Esophagus muscularis mucosa (tissue), 3 donors: ENCODE measurements at regions not wholly inside any gene's neighbourhood (a gene's known extent, or its start where the extent isn't known, plus 50 kb on each side); places are given as distances from the start of the nearest gene placed in this dataset.

Experiments
- POLR2AphosphoS5 ChIP-seq, 2 donors: sonication (generic); formaldehyde crosslinking; IDR thresholded peaks; one replicate each; pipeline ENCODE4 v1.6.1; 2017; ENCODE audit warnings: antibody characterized with exemption in 2 of 2
- TF ChIP-seq, protein P1 (sequence below), 3 experiments: fragments of 200-600 bp in 2 of 3; fragments of 450-650 bp in 1 of 3; sonication (generic) in 2 of 3; IDR thresholded peaks; one replicate each; pipeline ENCODE4 v1.5.1; 2017 to 2019; ENCODE audit warnings: antibody characterized with exemption in 3 of 3, mild to moderate bottlenecking in 2 of 3, moderate library complexity in 1 of 3

DNA sequence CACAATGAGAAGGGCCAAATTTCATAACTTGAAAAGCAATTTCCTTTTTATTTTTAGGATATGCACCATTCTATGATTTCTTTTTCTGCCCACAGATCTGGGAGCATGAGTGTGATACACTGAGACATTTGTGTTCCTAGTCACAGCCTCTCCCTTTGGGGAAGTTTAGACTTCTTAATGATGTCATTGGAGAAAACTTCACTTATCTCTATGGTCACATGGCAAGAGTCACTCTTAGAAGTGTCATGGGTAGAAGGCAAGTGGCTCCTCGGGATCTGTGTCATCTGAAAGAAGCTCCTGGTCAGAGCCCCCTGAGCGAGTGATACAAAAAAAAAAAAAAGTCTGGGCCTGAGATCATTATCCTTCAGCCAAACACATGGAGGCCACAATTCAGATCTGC is 62.5 kb upstream of the LGALSL start:
- TF ChIP-seq, protein P1, sequence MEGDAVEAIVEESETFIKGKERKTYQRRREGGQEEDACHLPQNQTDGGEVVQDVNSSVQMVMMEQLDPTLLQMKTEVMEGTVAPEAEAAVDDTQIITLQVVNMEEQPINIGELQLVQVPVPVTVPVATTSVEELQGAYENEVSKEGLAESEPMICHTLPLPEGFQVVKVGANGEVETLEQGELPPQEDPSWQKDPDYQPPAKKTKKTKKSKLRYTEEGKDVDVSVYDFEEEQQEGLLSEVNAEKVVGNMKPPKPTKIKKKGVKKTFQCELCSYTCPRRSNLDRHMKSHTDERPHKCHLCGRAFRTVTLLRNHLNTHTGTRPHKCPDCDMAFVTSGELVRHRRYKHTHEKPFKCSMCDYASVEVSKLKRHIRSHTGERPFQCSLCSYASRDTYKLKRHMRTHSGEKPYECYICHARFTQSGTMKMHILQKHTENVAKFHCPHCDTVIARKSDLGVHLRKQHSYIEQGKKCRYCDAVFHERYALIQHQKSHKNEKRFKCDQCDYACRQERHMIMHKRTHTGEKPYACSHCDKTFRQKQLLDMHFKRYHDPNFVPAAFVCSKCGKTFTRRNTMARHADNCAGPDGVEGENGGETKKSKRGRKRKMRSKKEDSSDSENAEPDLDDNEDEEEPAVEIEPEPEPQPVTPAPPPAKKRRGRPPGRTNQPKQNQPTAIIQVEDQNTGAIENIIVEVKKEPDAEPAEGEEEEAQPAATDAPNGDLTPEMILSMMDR (IDR thresholded peaks at IDR 0.05), result no peak
- no peak for TF ChIP-seq POLR2AphosphoS5 (IDR thresholded peaks at IDR 0.05)
